Astrocyte of the spinal cord (primary cell): ENCODE measurements at regions not wholly inside any gene's neighbourhood (a gene's known extent, or its start where the extent isn't known, plus 50 kb on each side); places are given as distances from the start of the nearest gene placed in this dataset.

ENCODE experiments used
- DNase-seq: peaks from one replicate; pipeline ENCODE4 v3.0.0; 2011; ENCODE audit warnings: low read depth, low spot score
- H3K4me3 ChIP-seq: 2 replicates; pipeline ENCODE4 v1.5.1; 2011; ENCODE audit warnings: low read depth, mild to moderate bottlenecking, low read length, moderate library complexity
- in situ Hi-C: cut with HindIII; loops from 2 replicates; pipeline ENCODE4 v1.10.0; 2017; ENCODE audit warnings: low sequenced_read_pairs
- TF ChIP-seq, protein P1 (sequence below): IDR thresholded peaks from 2 replicates; pipeline ENCODE4 v1.5.1; 2012; ENCODE audit warnings: low read depth, mild to moderate bottlenecking, low read length, inconsistent platforms

DNA sequence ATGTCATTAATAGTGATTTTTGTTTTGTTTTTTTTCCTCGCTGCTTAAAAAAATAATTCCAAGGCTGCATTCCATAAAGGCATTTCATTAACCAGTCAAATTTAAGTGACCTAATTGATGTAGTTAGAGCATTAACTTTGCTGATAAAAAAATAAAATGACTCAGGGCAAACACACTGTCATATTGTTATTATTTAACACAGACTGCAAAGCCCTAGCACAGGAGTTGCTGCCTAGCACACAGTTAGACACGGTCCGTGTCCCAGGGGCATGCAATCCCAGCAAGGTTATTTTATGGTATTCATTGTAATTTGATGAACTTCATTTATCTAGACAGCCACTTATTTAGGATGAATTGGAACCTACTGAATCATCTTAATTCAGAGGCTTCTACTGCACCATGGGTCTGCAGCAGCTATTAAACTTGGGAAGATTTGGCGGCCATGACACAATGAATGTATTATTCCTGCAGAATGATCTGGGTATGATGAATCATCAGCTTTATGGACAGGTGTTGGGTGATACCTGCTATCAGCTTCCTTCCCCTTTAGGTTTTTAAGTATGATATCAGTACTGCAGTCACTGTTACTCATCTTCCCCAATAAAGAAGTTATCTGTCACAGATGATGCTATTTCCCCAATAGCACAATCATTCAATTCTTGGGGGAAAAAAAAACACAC is 182.7 kb downstream of the PPARGC1A start:
- no peak for DNase-seq
- no peak overlapping the region for H3K4me3 ChIP-seq
- TF ChIP-seq, protein P1, sequence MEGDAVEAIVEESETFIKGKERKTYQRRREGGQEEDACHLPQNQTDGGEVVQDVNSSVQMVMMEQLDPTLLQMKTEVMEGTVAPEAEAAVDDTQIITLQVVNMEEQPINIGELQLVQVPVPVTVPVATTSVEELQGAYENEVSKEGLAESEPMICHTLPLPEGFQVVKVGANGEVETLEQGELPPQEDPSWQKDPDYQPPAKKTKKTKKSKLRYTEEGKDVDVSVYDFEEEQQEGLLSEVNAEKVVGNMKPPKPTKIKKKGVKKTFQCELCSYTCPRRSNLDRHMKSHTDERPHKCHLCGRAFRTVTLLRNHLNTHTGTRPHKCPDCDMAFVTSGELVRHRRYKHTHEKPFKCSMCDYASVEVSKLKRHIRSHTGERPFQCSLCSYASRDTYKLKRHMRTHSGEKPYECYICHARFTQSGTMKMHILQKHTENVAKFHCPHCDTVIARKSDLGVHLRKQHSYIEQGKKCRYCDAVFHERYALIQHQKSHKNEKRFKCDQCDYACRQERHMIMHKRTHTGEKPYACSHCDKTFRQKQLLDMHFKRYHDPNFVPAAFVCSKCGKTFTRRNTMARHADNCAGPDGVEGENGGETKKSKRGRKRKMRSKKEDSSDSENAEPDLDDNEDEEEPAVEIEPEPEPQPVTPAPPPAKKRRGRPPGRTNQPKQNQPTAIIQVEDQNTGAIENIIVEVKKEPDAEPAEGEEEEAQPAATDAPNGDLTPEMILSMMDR: no peak
- in situ Hi-C loops: no loop called here

DNA sequence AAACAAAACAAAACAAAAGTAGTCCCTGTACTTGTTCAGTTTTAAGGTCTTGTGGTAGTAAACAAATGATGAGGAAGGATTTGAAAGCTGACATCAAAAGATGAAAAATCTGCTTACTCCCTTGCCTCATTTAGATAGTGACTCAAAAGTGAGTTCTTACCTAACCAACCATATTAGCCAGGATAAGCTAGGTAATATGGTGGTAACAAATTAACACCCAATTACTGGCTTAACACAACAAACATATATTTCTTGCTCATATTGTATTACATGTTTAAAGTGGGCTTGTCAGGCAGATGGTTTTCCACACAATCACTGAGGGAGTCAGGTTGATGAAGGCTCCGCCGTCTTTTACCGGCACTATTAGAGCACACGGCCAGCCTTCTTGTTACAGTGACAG is 189.7 kb downstream of the PPARGC1A start:
- no peak overlapping the region for H3K4me3 ChIP-seq
- TF ChIP-seq, protein P1: no peak
- DNase-seq: no peak
- in situ Hi-C loops: no loop called here

DNA sequence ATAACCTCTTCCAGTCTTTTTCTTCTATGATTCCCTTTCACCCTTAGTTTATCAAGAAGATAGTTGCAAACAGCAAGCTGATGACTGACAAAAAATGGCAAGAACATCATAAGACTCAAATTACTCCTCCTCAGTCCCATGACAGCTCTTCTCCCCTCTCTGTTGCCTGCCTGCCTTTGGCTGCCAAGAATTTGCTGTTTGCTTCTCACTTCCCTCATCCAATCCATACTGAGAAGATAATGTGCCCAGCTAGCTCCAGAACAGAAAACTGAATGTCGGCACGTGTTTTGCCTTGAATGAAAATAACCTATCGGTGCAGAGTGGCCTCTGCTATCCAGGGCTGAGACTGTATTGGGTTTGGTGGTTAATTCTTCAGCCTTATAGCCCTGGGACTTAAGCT is 192.1 kb downstream of the PPARGC1A start:
- H3K4me3 ChIP-seq: no peak overlapping the region
- in situ Hi-C loops: no loop called here
- TF ChIP-seq, protein P1: no peak
- no peak for DNase-seq

DNA sequence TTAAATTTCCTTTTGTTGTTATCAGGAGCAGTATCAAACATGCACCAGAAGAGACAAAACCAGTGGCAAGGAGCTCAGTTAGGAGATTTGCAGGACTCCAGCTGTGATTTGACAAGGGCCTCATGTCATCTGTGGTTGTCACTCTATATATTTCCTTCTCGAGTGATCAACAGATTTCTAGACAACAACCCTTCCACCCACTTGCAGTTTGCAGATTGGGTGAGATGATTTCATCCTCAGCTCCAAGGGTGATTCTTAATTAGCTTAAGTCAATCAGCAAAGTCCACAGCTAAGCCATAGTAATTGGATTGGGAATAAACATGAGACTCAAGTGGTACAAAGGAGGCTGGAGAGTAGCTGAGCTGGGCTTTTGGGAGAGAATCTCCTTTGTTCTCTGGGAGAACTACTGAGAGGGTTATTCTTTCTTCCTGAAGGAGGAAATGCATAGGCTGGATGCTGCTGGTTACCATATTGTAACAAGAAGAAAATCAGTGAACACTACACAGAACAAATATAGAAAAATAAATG is 192.8 kb downstream of the PPARGC1A start:
- no peak overlapping the region for H3K4me3 ChIP-seq
- in situ Hi-C loops: no loop called here
- TF ChIP-seq, protein P1: no peak
- no peak for DNase-seq

DNA sequence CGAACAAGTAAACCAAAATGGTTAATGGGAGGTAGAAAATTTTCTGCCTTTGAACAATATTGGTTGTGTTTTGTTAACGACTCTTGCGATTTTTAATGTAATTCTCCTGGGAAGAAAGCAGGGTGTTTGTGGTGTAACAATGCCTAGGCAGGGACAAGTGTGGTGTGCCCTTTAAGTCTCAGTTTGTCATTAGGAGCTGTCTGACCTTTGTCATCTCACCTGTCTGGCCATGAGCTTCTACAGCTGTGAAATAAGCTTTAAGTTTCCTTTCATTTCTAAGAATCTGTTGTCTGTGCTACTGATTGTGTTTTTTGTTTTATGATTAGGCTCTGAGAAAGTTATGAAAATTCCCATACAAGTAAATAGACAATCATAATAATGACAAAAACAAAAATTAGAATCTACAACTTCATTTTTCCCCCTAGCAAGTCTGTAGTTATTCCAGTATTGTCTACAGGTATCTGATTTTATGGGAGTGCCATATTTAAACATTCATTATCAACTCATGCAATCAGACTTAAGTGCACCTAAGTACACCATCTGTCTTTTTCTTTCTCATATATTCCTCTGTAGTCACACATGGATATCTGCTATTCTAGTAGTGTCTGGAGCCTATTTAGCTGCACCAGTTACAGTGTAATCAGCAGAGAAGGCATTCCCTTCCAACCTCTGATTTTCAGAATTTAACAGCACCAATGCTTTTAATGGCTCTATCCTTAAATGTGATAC is 203.5 kb downstream of the PPARGC1A start:
- TF ChIP-seq, protein P1: no peak
- no peak for DNase-seq
- no peak overlapping the region for H3K4me3 ChIP-seq
- in situ Hi-C loops: no loop called here

DNA sequence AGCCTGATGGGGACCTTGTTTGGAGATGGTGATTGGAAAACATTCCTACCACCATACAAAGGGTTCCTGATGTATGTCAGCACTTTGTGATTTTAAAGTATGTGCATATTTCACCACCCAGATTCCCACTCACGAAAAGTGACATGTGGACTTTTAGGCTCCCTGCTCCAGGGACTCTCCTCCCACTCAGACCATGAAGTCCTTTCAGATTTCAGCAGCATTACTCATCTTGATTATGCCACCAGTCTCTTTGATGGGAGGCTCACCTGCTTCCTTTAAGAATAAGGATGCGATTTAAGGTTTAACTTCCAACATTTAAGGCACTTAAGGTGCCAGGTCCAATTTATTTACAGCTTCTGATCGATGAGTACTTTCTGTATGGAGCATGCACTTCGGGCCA is 204.4 kb downstream of the PPARGC1A start:
- H3K4me3 ChIP-seq: no peak overlapping the region
- DNase-seq: no peak
- in situ Hi-C loops: no loop called here
- TF ChIP-seq, protein P1: no peak
